ENCODE measurements at regions not wholly inside any gene's neighbourhood (a gene's known extent, or its start where the extent isn't known, plus 50 kb on each side); places are given as distances from the start of the nearest gene placed in this dataset.

DNA sequence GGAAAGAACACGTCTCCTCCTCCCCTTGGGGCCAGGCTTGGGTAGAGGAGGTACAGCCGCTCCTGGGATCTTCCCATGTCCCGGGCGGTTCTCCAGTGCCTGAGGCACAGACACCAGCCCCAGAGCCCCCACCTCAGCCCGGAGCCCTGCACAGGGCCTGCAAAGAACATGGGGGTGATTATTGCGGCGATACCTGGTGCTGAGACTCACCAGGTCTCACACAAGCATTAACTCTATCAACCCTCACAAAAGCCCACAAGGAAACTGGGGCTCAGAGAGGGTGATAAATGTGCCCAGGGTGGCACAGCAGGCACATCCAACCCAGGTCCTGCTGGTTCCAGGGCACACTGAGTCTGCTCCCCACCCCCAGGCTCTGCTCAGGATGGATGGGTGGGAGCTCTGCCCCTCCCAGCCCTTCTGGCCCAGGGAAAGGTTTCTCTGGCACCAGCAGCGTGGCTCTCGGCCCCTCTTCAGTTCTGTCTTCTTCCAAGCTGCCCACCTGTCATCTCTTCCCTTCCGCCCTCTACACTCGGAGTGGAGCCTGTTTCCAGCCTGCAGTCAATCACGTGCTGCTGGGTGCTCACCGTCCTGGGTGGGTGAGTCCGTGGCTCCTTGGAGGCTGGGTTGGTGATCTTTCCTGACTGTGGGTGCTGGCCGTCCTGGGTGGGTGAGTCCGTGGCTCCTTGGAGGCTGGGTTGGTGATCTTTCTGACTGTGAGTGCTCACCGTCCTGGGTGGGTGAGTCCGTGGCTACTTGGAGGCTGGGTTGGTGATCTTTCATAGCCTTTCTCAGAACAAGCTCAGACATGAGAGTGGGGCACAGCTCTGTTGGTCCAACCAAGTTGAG lies 53.6 kb upstream of the AJAP1 start:
- no peak for ATAC-seq
- peaks cover 88% of the 10 kb centered on the region for H3K27me3 ChIP-seq
- H3K9me3 ChIP-seq = no peaks in the 10 kb centered on the region
- H3K4me1 ChIP-seq = no peaks in the 10 kb centered on the region
- H3K27ac ChIP-seq = no peak overlapping the region
- H3K4me3 ChIP-seq = no peak overlapping the region
- 59 to 90% methylated on average over 3 to 5 of the region's 18 CpGs for WGBS, 2 donors (ENCODE audit: low coverage in 1 of 2)
- TF ChIP-seq POLR2AphosphoS5 (IDR thresholded peaks at IDR 0.05) (no peak), EP300 (IDR thresholded peaks at IDR 0.05) (no peak), POLR2A (IDR thresholded peaks at IDR 0.05) (no peak)
- TF ChIP-seq, protein P1, sequence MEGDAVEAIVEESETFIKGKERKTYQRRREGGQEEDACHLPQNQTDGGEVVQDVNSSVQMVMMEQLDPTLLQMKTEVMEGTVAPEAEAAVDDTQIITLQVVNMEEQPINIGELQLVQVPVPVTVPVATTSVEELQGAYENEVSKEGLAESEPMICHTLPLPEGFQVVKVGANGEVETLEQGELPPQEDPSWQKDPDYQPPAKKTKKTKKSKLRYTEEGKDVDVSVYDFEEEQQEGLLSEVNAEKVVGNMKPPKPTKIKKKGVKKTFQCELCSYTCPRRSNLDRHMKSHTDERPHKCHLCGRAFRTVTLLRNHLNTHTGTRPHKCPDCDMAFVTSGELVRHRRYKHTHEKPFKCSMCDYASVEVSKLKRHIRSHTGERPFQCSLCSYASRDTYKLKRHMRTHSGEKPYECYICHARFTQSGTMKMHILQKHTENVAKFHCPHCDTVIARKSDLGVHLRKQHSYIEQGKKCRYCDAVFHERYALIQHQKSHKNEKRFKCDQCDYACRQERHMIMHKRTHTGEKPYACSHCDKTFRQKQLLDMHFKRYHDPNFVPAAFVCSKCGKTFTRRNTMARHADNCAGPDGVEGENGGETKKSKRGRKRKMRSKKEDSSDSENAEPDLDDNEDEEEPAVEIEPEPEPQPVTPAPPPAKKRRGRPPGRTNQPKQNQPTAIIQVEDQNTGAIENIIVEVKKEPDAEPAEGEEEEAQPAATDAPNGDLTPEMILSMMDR (IDR thresholded peaks at IDR 0.05) = no peak
- H3K36me3 ChIP-seq = no peaks in the 10 kb centered on the region

DNA sequence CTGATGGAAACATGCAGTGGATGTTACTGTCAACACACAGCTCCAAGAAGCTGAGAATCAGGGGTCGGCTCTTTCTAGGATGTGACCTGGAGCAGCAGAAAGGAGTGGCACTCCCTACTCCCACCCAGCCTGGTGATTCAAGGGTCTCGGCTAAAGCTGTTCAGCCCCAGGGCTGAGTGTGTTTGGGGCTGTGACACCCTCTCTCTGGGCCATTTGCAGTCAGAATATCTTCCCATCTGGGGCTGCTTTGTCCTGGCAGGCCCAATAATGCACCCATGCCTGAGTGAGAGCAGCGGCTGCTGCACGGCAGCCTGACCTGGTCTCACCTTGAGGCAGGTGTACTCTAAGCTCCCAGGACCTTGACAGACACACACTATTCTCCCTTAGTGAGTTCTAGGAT lies 52.5 kb upstream of the AJAP1 start:
- Histone ChIP-seq H3K4me1 (no peaks in the 10 kb centered on the region), H3K27me3 (peaks cover 92% of the 10 kb centered on the region), H3K4me3 (no peak overlapping the region), H3K36me3 (no peaks in the 10 kb centered on the region), H3K27ac (no peak overlapping the region), H3K9me3 (no peaks in the 10 kb centered on the region)
- 100% methylated on average over 2 of the region's 4 CpGs; no CpG with 5 or more reads in 1 of the 2 donors for WGBS, 2 donors (ENCODE audit: low coverage in 1 of 2)
- no peak for ATAC-seq
- TF ChIP-seq POLR2A (IDR thresholded peaks at IDR 0.05) (no peak), EP300 (IDR thresholded peaks at IDR 0.05) (no peak), POLR2AphosphoS5 (IDR thresholded peaks at IDR 0.05) (no peak)
- TF ChIP-seq, protein P1 (IDR thresholded peaks at IDR 0.05) = no peak

DNA sequence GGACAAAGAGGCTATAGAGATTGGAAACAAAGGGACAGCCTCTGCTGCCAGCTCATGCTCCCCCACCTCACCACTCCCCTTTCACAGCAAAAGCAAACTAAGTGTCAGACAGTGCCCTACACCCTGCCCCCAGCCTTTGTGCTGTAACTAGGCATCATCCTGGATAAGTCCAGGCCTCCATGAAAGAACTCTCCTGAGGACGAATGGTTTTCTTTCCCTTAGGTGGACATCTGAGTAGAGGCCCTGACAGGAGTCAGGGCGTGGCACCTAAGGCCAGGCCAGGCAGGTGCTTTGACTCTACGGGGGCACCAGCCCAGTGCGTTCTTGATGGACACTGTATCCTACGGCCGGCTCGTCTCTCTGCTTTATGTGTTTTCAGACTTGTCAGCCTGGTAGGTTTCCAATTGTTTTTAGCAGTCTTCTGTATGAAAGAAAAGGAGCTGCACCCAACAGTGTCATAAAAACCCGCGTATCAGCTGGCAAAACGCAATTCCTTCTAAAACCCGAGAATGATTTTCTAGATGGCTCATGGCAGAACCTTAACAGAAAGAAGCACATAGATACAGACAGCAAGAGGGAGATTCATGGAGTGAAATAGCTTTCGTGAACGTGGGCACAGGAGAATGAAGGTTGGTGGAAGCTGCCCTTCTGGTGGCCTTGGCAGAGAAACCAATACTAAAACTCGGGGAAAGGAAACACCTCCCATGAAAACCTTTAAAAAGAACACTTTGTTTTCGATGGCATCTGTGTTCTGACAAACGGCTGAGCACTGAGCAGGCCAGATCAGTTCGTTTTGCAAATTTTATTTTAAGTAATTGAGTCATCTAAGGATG lies 51.7 kb upstream of the AJAP1 start:
- ATAC-seq = no peak
- H3K4me3 ChIP-seq = no peak overlapping the region
- H3K27me3 ChIP-seq = peaks cover 95% of the 10 kb centered on the region
- TF ChIP-seq POLR2A (IDR thresholded peaks at IDR 0.05) (no peak), POLR2AphosphoS5 (IDR thresholded peaks at IDR 0.05) (no peak), EP300 (IDR thresholded peaks at IDR 0.05) (no peak)
- TF ChIP-seq, protein P1 (IDR thresholded peaks at IDR 0.05) = no peak
- no peak overlapping the region for H3K27ac ChIP-seq
- H3K4me1 ChIP-seq = no peaks in the 10 kb centered on the region
- WGBS, 2 donors (ENCODE audit: low coverage in 1 of 2) = 64 to 65% methylated on average over 5 to 15 of the region's 17 CpGs
- no peaks in the 10 kb centered on the region for H3K9me3 ChIP-seq
- H3K36me3 ChIP-seq = no peaks in the 10 kb centered on the region

DNA sequence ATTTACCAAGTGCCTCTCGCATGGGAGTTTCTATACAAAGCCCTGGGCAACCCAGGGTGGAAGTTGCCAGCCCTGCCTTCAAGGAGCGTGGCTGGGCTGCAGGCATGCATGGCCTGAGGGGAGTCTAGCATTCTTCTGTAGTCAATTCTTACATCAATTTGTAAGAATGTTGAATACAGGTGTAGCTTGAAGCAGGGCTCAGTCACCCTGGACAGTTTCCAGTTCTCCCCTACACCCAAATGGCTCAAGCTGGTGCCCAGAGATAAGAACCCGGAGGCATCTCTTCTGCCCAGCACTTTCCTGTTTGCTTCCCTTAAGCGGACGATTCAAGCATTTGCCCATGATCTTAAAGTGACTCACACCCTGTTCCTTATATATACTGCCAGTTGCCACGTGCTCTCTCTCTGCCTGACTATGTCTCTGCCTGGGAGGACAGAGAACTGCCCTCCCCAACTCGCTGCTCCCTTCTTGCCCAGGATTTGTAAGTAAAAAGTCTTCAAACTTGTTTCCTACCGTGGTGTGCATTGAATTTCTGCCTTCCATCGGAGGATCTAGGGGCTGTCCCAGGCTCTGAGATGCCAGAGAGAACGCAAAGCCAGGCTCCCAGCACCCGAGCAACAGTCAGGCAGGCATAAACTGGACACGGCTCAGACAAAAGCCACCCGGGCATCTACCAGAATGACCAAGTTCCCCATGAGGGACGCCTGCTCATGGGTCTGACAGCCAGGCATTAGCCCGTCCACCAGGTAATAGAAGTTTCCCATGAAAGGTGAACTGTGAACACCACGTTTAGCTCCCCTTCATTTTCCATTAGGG lies 50.9 kb upstream of the AJAP1 start:
- no peaks in the 10 kb centered on the region for H3K4me1 ChIP-seq
- H3K4me3 ChIP-seq = no peak overlapping the region
- H3K27me3 ChIP-seq = peaks cover 99% of the 10 kb centered on the region
- no peak for TF ChIP-seq EP300 (IDR thresholded peaks at IDR 0.05)
- TF ChIP-seq POLR2AphosphoS5 (IDR thresholded peaks at IDR 0.05) = no peak
- no peak for TF ChIP-seq POLR2A (IDR thresholded peaks at IDR 0.05)
- TF ChIP-seq, protein P1 (IDR thresholded peaks at IDR 0.05) = no peak
- no peak for ATAC-seq
- no peaks in the 10 kb centered on the region for H3K36me3 ChIP-seq
- H3K27ac ChIP-seq = no peak overlapping the region
- no peaks in the 10 kb centered on the region for H3K9me3 ChIP-seq
- WGBS, 2 donors (ENCODE audit: low coverage in 1 of 2) = 43% methylated on average over 13 of the region's 16 CpGs; no CpG with 5 or more reads in 1 of the 2 donors
